Fibroblast of skin of right quadriceps (primary cell): ENCODE measurements at regions not wholly inside any gene's neighbourhood (a gene's known extent, or its start where the extent isn't known, plus 50 kb on each side); places are given as distances from the start of the nearest gene placed in this dataset.
"Not testable (repeated sequence)": the region's sequence is repeated elsewhere in the genome, so short reads cannot be mapped to it uniquely, and the experiment has no call there.

Experiments used
- DNase-seq: peaks from one replicate; pipeline ENCODE4 v3.0.0-alpha.2; 2013

DNA sequence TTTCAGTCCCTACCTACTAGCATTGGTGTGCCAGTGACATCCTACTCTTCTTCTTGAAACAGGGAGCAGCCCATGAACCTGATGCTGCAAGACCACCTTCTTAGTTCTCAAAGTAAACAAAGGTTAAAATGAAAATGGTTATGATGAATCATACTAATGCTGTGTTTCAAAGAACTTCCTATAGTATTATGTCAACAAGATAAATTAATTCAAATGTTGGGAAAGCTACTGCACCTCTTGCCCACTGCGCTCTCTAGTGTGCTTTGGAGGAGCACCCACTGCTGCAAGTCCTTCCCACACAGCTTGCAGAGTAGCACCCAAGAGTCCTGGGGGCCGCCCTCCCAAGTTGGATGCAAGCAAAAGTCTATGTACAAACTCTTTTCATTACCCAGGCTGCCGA lies 81.1 kb downstream of the CD200R1L start:
- DNase-seq, result no peak

DNA sequence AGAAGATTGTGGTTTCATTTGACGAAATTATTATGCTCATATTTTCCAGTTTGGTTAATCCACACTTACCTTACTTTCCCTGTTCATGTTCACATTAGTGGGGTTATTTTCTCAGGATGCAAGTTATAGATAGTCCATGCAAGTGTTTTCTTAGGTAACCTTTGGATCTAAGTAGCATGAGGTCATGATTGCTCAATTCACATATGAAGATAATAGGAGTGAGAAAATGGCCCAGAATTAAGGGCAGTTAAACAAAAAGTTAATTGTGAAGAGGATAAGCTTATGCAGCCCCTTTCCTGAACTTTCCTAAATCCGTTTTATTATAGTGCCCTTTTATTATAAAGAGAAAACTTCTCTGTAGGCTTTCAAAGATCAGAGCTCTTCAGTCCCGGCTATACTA lies 83.4 kb downstream of the CD200R1L start:
- no peak for DNase-seq

DNA sequence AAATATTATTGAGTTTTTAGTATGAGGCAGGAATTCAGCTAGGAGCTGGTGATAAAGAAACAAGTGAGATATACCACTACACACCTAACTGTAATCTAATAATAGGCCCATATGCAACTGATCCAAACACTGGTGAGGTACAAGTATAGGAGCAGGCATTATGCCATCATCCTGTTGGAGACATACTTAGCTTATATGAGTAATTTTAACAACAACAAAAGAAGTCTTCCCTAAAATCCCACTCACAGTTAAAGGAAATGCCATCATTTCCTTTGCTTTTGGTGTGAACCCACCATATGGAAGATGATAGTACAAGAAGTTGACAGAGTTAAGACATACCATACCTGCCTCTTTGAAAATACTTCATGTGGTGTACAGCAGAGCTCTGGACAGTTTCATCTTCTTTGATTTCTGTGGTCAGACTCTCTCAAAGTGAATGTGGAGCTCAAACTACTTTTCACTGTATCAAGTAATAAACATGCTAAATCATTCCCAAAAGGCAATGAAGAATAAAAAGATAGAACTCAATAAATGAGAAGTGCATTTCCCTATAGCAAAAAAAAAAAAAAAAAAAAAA lies 85.5 kb downstream of the CD200R1L start:
- DNase-seq, result peak; percentile 74

- DNase-seq, result no peak
These were observed 87.0 kb downstream of the CD200R1L start for GRCh38 chr3:112759681-112760080.

GRCh38 chr3:112759210-112759609 lies 87.5 kb downstream of the CD200R1L start:
- no peak for DNase-seq

DNA sequence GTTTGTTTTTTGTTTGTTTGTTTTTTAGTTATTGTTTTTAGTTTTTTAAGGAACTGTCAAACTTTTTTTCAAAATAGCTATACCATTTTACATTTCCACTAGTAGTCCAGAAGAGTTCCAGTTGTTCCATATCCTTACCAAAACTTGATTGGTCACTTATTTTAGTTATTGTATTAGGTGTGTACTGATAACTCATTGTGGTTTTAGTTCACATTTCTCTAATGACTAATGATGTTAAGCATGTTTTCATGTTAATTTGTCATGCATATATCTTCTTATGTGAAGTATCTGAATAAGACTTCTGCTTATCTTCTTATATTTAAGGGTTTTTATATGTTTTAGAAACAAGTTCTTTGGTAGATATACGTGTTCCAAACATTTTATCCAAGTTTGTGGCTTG lies 89.5 kb downstream of the CD200R1L start:
- DNase-seq, result no peak

DNA sequence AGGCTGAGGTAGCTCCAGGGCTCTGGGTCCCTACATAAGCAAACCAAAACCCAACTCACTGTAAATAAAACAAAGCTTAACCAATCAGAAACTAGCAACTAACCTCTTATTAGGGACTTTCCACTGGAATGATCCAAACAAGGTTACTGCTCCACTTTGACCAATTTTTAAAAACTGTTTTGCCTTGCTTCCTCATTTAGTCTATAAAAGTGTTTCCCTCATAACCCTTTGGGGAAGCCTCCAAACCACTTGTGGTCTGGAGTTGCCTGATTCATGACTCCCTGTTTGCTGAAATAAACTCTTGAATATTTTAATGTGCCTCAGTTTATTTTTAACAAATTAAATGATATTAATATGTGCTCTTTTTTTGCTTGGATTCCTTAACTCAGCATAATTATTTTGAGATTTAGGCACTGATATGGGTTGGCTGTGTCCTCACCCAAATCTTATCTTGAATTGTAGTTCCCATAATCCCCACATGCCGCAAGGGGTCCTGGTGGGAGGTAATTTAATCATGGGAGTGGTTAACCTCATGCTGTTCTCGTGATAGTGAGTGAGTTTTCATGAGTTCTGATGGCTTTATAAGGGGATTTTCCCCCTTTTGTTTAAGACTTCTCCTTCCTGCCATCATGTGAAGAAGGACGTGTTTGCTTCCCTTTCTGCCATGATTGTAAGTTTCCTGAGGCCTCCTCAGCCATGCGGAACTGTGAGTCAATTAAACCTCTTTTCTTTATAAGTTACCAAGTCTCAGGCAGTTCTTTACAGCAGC lies 90.6 kb downstream of the CD200R1L start:
- DNase-seq, result no peak

GRCh38 chr3:112755046-112755445 lies 91.6 kb downstream of the CD200R1L start:
- DNase-seq, result not testable (repeated sequence)

DNA sequence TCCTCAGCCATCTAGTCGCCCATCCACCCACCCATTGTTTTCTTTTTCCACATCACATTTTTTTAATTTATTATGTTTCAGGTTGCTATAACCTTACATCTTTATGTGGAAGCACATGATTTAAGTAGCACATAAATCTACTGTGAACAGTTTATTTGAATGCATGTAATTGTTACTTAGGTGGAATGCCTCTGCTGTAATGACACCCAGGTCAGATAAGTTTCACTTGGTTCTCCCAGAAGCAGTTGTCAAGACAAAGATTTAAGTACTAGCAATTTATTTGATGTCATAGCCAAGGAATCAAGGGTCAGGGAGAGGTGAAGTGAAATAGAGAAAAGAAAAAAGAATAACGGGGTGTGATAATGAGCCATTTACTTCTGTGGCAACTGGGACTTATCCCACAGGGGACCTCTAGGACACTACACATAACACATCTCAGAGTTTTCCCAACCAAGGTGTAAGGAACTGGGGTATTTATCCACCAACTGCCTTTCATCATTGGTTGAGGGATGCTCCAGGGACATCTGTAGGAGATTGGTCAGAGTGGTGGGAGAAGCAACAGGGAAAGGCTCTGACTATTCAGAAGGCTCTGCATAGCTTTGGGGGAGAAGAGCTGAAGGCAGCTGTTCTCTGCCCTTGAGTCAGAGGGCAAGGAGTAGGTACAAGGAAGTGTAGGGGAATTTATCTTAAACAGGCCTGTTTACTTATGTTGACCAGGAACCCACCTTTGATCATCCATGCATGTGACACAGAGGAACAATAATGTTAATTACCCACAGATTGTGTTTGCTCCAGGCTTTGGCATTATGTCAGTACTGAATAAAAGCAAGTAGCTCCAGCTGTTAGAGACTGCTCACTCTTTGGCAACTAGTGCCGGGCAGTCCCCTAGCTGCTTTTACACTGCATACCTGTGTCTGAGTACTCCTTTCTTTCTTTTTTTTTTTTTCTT lies 94.8 kb downstream of the CD200R1L start:
- no peak for DNase-seq

GRCh38 chr3:112751061-112751460 lies 95.6 kb downstream of the CD200R1L start:
- no peak for DNase-seq

- no peak for DNase-seq
These were observed 99.0 kb downstream of the CD200R1L start for GRCh38 chr3:112747624-112748023.

- peak; percentile 64 for DNase-seq
These were observed 99.9 kb downstream of the CD200R1L start for GRCh38 chr3:112746675-112747280.

GRCh38 chr3:112745567-112746248 lies 101.0 kb downstream of the CD200R1L start:
- DNase-seq, result no peak

DNA sequence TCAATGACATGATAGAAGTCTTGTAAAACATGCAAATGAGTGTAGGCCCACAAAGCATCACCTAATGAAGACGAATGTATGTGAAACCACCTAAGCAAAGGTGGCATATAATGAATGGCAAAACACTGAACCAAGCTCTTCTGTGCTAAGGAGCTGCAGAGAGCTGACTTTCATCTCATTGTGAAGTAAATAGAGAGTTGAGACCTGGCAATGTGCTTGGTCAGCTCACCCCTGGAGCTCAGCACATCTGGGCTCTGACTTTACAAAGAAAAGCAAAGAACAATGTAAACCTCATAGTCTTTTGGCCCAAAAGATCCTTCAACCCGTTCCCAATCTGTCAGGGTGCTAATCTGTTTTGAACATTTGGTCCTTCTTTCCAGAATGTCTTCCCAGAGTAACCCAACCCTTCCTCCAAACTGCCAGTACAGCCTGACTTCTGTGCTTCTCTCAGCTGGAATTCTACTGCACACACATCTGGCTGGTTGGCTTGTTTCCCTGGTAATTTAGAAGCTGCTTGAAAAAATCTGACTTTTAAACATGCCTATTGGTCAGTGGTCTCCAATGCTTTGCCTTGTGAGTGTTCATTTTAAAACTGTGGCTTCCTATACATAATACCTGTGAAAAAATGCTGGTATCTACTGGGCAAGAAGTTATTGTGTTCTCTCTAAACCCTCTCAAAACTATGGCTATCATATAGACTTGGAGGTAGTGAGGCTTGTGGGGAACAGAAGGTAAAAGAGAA lies 101.7 kb downstream of the CD200R1L start:
- DNase-seq, result peak; percentile 15

GRCh38 chr3:112744106-112744505 lies 102.6 kb downstream of the CD200R1L start:
- no peak for DNase-seq

- no peak for DNase-seq
These were observed 102.0 kb upstream of the CCDC80 start for GRCh38 chr3:112742934-112743333.

DNA sequence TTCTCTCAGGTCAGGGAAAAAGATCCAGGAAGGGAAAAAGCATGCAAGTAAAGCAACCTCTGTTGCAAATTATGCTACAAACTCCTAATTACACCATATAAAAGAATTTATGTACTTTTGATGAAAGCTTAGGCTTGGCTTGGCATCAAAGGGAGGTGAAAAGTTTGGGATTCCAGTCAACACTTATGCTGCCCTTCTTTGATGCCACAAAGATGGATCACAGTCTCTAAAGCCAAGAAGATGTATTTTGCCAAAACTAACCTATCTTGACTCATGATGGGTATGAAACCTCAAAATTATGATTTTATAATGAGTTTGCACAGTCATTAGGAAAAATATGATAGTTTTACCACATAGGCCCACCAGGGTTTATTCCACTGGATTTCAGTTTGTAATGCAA lies 101.0 kb upstream of the CCDC80 start:
- peak; percentile 65 for DNase-seq

DNA sequence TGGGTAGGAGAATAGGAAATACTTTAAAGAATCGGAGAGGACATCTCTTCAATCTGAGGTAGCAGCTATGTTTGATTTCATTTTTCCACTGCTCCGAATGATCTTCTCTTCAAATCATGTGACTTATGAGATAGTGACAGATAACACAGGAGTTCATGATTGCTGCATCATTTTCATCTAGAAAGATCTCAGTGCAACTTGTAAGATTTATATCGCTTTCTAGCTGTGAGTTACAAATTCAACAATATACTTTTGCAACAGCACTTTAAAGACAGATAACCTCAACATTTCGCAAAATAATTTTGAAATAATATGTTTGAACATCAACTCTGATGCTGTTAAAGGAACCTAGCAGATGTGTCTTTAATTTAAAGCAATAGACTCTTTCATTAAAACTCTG lies 99.9 kb upstream of the CCDC80 start:
- no peak for DNase-seq

- DNase-seq, result peak; percentile 35
These were observed 98.5 kb upstream of the CCDC80 start for GRCh38 chr3:112739252-112739965.

DNA sequence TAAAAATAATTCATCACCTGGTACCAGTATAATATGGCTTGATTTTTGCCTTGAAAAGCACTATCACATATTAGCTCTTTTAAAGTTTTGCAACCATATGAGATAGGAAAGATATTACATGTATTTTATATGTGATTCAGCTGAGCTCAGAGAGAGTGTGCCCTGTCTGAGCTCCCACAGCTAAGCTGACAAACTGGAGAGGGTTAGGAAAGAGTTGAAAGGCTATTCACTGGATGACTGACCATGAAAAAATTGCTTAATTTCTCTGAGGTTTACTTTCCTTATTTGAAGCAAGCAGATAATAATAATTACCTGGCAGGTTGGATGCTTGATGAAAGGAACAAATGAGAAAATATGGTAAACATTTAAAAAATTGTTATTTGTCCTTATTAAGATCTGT lies 97.4 kb upstream of the CCDC80 start:
- no peak for DNase-seq
